Erythroblast (primary cell): ENCODE measurements at regions not wholly inside any gene's neighbourhood (a gene's known extent, or its start where the extent isn't known, plus 50 kb on each side); places are given as distances from the start of the nearest gene placed in this dataset.

Source experiments
- DNase-seq, 2 experiments: peaks; one replicate each; lab custom pipeline; 2025; lab: John Stamatoyannopoulos, UW
- GATA1 ChIP-seq: IDR thresholded peaks from 2 replicates; pipeline ENCODE4 v1.6.1; 2011; ENCODE audit warnings: low read depth, mild to moderate bottlenecking, control low read depth, low read length, moderate library complexity
- POLR2A ChIP-seq: IDR thresholded peaks from 2 replicates; pipeline ENCODE4 v1.6.1; 2011; ENCODE audit warnings: mild to moderate bottlenecking, low read length

- DNase-seq, result peak in 1 of 2 experiments; percentile 24
- no peak for TF ChIP-seq GATA1
- TF ChIP-seq POLR2A, result no peak
These were observed 98.1 kb upstream of the DOCK1 start for GRCh38 chr10:126806991-126807702.

- DNase-seq, result no peak
- TF ChIP-seq GATA1, result no peak
- no peak for TF ChIP-seq POLR2A
These were observed 97.1 kb upstream of the DOCK1 start for GRCh38 chr10:126808103-126808502.

- TF ChIP-seq GATA1 (no peak), POLR2A (no peak)
- no peak for DNase-seq
These were observed 91.8 kb upstream of the DOCK1 start for GRCh38 chr10:126813432-126813831.

- TF ChIP-seq GATA1 (no peak), POLR2A (no peak)
- no peak for DNase-seq
These were observed 71.7 kb upstream of the DOCK1 start for GRCh38 chr10:126833542-126833941.

- no peak for TF ChIP-seq POLR2A
These were observed 69.2 kb upstream of the DOCK1 start for GRCh38 chr10:126836009-126836408.

GRCh38 chr10:126838316-126838715 is 66.9 kb upstream of the DOCK1 start:
- DNase-seq, result no peak
- TF ChIP-seq POLR2A (no peak), GATA1 (no peak)

More at GRCh38 chr10:126836009-126836408, 69.2 kb upstream of the DOCK1 start:
- no peak for DNase-seq

- no peak for DNase-seq
- no peak for TF ChIP-seq GATA1
- TF ChIP-seq POLR2A, result no peak
These were observed 66.0 kb upstream of the DOCK1 start for GRCh38 chr10:126839094-126839761.

- TF ChIP-seq GATA1 (no peak), POLR2A (no peak)
- no peak for DNase-seq
These were observed 64.6 kb upstream of the DOCK1 start for GRCh38 chr10:126840576-126841135.

GRCh38 chr10:126841341-126841895 is 63.8 kb upstream of the DOCK1 start:
- TF ChIP-seq POLR2A (no peak), GATA1 (no peak)
- DNase-seq, result no peak

- TF ChIP-seq POLR2A, result no peak
- no peak for TF ChIP-seq GATA1
- no peak for DNase-seq
These were observed 62.9 kb upstream of the DOCK1 start for GRCh38 chr10:126842356-126842755.

- DNase-seq, result no peak
- TF ChIP-seq GATA1 (no peak), POLR2A (no peak)
These were observed 62.4 kb upstream of the DOCK1 start for GRCh38 chr10:126842836-126843235.

- TF ChIP-seq POLR2A (no peak), GATA1 (no peak)
- DNase-seq, result no peak
These were observed 61.8 kb upstream of the DOCK1 start for GRCh38 chr10:126843299-126843934.

GRCh38 chr10:126844406-126844805 is 60.8 kb upstream of the DOCK1 start:
- no peak for TF ChIP-seq POLR2A
- TF ChIP-seq GATA1, result no peak
- no peak for DNase-seq
